GM23248 (cell line): ENCODE measurements at regions not wholly inside any gene's neighbourhood (a gene's known extent, or its start where the extent isn't known, plus 50 kb on each side); places are given as distances from the start of the nearest gene placed in this dataset.

ENCODE experiments used
- EZH2 ChIP-seq: fragments of 200-600 bp; sonication (generic); IDR thresholded peaks from 2 replicates; pipeline ENCODE4 v1.6.1; 2018; ENCODE audit warnings: antibody characterized with exemption, mild to moderate bottlenecking; ENCODE audit not compliant: insufficient read depth, poor library complexity, severe bottlenecking
- EZH2phosphoT487 ChIP-seq: fragments of 200-600 bp; sonication (generic); IDR thresholded peaks from 2 replicates; pipeline ENCODE4 v1.6.1; 2018; ENCODE audit warnings: antibody characterized with exemption, moderate library complexity, mild to moderate bottlenecking, low read depth; ENCODE audit not compliant: insufficient read depth

DNA sequence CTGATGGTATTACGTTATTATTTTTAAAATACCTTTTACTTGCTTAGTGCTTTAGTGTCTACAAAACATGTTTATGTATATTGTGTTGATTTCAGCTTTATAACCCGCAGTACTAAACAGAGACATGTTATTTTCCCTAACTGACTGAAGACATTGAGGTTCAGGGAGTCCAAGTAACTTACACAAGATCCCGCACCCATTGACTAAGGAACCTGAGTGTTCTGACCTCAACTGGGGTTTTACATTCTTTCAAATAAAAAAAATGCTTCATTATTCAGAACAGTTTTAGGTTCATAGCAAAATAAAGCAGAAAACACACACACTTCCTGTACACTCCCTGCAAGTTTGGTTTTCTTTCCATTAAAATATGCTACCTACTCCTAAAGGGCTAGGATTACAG lies 60.4 kb upstream of the METAP2 start:
- TF ChIP-seq EZH2, result no peak
- no peak for TF ChIP-seq EZH2phosphoT487
